OCI-LY7 (cell line): ENCODE measurements at regions not wholly inside any gene's neighbourhood (a gene's known extent, or its start where the extent isn't known, plus 50 kb on each side); places are given as distances from the start of the nearest gene placed in this dataset.

ENCODE experiments used
- CTCF ChIP-seq: fragments of 200-600 bp; sonication (generic); conservative IDR thresholded peaks from 2 replicates; pipeline ENCODE4 v1.5.1; 2014; ENCODE audit warnings: mild to moderate bottlenecking, antibody characterized with exemption, low read length, moderate library complexity, mixed read lengths
- EZH2phosphoT487 ChIP-seq: fragments of 200-600 bp; sonication (generic); IDR thresholded peaks from 2 replicates; pipeline ENCODE4 v1.6.1; 2018; ENCODE audit warnings: low read depth, borderline replicate concordance, mild to moderate bottlenecking, mixed run types, antibody characterized with exemption, low read length, moderate library complexity, mixed read lengths

DNA sequence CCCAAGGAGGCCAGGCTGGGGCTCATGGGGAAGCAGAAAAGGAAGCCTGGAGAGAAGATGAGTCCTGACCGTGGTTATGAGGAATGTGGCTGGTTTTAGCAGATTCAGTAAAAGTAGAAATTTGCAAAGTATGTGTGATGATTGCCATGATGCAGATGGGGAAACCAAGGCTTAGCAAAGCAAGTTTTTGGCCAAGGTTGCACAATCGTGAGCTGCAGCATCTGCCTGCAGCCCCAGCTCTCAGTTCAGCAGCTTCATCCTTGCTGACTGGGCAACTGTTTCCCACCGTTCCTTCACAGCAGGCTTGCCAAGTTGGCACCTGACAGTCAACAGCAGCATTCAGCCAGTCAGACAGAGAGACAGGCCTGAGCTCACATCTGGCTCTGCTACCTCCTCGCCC lies 656.7 kb downstream of the MED13L start:
- no peak for TF ChIP-seq CTCF
- TF ChIP-seq EZH2phosphoT487: no peak
